ENCODE measurements at regions not wholly inside any gene's neighbourhood (a gene's known extent, or its start where the extent isn't known, plus 50 kb on each side); places are given as distances from the start of the nearest gene placed in this dataset.

- DNase-seq = no peak
- no peak overlapping the region for H3K27ac ChIP-seq
- H3K27me3 ChIP-seq = no peaks in the 10 kb centered on the region
- H3K4me1 ChIP-seq = no peaks in the 10 kb centered on the region
- H3K4me3 ChIP-seq = no peak overlapping the region
- H3K36me3 ChIP-seq = no peaks in the 10 kb centered on the region
- H3K9me3 ChIP-seq = no peaks in the 10 kb centered on the region
- no peak for TF ChIP-seq POLR2A (IDR thresholded peaks at IDR 0.05)
- TF ChIP-seq CTCF (IDR thresholded peaks at IDR 0.05) = no peak
Measured at GRCh38 chr4:126599746-126600145, 1033.0 kb upstream of the INTU start.

- no peak for TF ChIP-seq POLR2A (IDR thresholded peaks at IDR 0.05)
- no peak for TF ChIP-seq CTCF (IDR thresholded peaks at IDR 0.05)
- Histone ChIP-seq H3K36me3 (no peaks in the 10 kb centered on the region), H3K27ac (no peak overlapping the region), H3K27me3 (no peaks in the 10 kb centered on the region), H3K4me3 (no peak overlapping the region), H3K9me3 (no peaks in the 10 kb centered on the region), H3K4me1 (no peaks in the 10 kb centered on the region)
- no peak for DNase-seq
Measured at GRCh38 chr4:126603210-126603609, 1029.5 kb upstream of the INTU start.

GRCh38 chr4:126603825-126604224 is 1028.9 kb upstream of the INTU start:
- no peaks in the 10 kb centered on the region for H3K4me1 ChIP-seq
- H3K27me3 ChIP-seq = no peaks in the 10 kb centered on the region
- no peaks in the 10 kb centered on the region for H3K9me3 ChIP-seq
- no peak for DNase-seq
- H3K4me3 ChIP-seq = no peak overlapping the region
- H3K36me3 ChIP-seq = no peaks in the 10 kb centered on the region
- TF ChIP-seq CTCF (IDR thresholded peaks at IDR 0.05) = no peak
- TF ChIP-seq POLR2A (IDR thresholded peaks at IDR 0.05) = no peak
- H3K27ac ChIP-seq = no peak overlapping the region

- Histone ChIP-seq H3K9me3 (no peaks in the 10 kb centered on the region), H3K36me3 (no peaks in the 10 kb centered on the region), H3K4me3 (no peak overlapping the region), H3K27ac (no peak overlapping the region), H3K27me3 (no peaks in the 10 kb centered on the region), H3K4me1 (no peaks in the 10 kb centered on the region)
- DNase-seq = no peak
- TF ChIP-seq CTCF (IDR thresholded peaks at IDR 0.05) (peak in 3 of 6 experiments; percentile 16 to 35 (median 19)), POLR2A (IDR thresholded peaks at IDR 0.05) (no peak)
Measured at GRCh38 chr4:126604268-126604867, 1028.4 kb upstream of the INTU start.

GRCh38 chr4:126610933-126611332 is 1021.8 kb upstream of the INTU start:
- no peak overlapping the region for H3K27ac ChIP-seq
- DNase-seq = no peak
- no peaks in the 10 kb centered on the region for H3K27me3 ChIP-seq
- no peak for TF ChIP-seq POLR2A (IDR thresholded peaks at IDR 0.05)
- no peak for TF ChIP-seq CTCF (IDR thresholded peaks at IDR 0.05)
- no peak overlapping the region for H3K4me3 ChIP-seq
- no peaks in the 10 kb centered on the region for H3K4me1 ChIP-seq
- H3K9me3 ChIP-seq = no peaks in the 10 kb centered on the region
- H3K36me3 ChIP-seq = no peaks in the 10 kb centered on the region

GRCh38 chr4:126611900-126612299 is 1020.9 kb upstream of the INTU start:
- Histone ChIP-seq H3K36me3 (no peaks in the 10 kb centered on the region), H3K4me3 (no peak overlapping the region), H3K27ac (no peak overlapping the region), H3K27me3 (no peaks in the 10 kb centered on the region), H3K9me3 (no peaks in the 10 kb centered on the region), H3K4me1 (no peaks in the 10 kb centered on the region)
- no peak for DNase-seq
- TF ChIP-seq POLR2A (IDR thresholded peaks at IDR 0.05) = no peak
- TF ChIP-seq CTCF (IDR thresholded peaks at IDR 0.05) = no peak

Measured in Peyer's patch (tissue), 4 donors.